ENCODE measurements at regions not wholly inside any gene's neighbourhood (a gene's known extent, or its start where the extent isn't known, plus 50 kb on each side); places are given as distances from the start of the nearest gene placed in this dataset.
A peak's percentile ranks its signal among the peaks of the same experiment; 100 is the strongest.
"Not testable (repeated sequence)": the region's sequence is repeated elsewhere in the genome, so short reads cannot be mapped to it uniquely, and the experiment has no call there.

DNA sequence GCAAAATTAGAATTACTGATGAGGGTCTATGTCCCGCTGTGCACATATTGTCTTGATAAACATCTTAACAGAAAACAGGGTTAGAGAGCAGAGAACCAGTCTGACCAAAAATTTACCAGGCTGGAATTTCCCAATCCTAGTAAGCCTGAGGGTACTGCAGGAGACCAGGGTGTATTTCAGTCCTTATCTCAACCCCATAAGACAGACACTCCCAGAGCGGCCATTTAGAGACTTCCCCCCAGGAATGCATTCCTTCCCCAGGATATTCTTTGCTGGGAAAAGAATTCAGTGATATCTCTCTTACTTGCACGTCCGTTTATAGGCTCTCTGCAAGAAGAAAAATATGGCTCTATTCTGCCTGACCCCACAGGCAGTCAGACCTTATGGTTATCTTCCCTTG is 101.4 kb upstream of the FAM3C start:
- not testable (repeated sequence) for DNase-seq (ENCODE audit: low spot score)

DNA sequence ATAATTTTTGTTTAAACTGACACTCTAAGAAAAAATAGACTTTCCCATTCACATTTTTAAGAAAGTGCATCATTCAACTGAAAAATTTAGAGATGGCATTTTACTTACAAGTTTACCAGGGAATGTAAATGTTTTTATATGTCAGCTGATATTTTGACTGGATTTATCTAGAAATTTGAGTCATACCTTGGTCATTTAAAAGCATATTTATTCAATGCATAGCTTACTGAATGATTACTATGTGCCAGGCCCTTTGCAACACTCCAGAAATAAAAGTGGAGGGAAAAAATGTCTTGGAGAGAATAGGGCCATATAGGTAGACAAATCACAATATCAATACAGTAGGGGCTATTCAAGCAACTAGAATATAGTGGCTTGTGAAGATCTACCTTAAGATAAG is 98.4 kb upstream of the FAM3C start:
- DNase-seq (ENCODE audit: low spot score) = no peak

DNA sequence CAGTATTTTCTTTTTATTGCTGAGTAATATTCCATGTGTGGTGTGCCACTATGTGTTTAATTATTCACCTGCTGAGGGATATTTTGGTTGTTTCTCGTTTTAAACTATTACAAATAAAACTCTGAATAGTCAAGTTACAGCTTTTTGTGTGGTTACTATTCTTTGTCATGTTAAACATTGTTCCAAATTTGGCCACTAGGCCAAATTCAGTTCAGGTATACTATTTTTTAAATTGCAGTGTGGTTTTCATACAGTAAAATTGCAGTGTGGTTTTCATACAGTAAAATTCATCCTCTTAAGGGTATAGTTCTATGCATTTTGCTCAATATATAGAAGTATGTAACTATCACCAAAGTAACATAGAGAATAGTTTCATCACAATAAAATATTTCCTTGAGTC is 97.4 kb upstream of the FAM3C start:
- DNase-seq (ENCODE audit: low spot score) = no peak

- no peak for DNase-seq (ENCODE audit: low spot score)
These were observed 94.2 kb upstream of the FAM3C start for GRCh38 chr7:121490309-121490708.

DNA sequence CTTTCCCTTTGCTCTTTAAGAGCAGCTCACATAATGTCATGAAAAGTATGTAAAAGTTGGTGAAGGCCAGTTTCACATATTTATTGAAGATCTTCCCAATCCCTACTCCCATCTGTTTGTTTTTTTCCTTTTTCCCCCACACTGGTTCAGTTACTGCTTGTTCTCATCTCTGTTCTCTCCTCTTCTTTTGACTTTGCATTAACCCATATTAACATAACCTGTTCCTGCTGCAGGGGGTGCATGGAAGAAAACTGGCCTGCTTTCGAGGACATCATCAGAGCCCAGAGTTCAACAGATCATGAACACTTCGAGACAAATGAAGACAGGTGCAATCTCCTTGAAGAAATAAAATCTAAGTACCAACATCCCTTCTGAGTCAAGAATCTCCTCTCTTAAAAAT is 93.3 kb upstream of the FAM3C start:
- no peak for DNase-seq (ENCODE audit: low spot score)

- no peak for DNase-seq (ENCODE audit: low spot score)
These were observed 92.1 kb upstream of the FAM3C start for GRCh38 chr7:121488111-121488650.

DNA sequence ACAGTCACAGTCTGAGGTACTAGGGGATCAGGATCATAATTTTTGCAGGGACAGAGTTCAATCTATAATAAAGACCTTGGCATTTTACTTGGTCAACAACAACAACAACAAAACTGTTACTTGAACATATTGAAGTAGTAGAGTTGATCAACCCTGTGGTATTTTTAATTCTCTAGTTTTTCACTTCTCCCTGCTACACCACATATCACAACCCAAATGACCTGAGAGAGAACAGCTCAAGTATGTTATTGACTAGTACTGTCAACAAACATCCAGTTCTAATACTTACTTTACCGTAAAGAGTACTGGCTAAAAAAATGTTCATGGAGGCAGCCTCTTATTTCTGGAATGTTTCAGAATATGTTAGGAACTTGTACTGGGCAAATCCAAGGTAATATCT is 90.5 kb upstream of the FAM3C start:
- DNase-seq (ENCODE audit: low spot score) = no peak

DNA sequence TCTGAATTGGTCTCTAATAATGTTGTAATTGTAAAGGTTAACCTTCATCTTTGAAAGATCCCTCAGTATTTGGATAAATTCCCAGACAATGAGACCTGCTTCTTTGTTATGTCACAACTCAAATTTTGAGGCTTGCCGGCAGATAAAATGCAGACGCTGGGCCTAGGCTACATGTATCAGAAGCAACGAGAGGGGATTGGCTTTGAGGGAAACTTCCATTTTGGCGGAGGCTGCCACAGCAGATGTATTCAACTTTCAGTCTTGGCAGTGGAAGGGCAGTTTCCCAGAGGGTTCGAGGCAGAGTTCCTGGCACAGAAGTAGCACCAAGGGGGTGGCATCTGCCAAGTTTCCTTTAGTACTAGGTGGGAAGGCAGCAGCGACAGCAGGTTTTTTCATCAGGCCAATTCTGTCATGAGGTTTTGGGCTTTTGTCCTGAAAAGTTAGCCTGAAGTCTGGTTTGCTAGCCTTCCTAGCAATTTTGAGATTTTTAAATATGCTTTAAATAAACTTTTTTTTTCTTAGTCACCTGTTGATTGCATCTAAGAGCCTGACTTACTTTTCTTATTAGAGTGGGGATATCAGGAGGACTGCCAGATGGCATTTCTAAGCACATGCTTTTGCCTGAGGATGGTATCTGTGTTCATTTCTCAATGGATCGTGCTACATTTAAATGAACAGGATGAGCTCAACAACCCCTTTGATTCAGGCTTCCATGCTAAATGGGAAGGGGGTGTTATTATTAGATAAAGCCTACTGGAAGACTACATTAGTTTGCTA is 89.5 kb upstream of the FAM3C start:
- no peak for DNase-seq (ENCODE audit: low spot score)

GRCh38 chr7:121484089-121484763 is 88.1 kb upstream of the FAM3C start:
- no peak for DNase-seq (ENCODE audit: low spot score)

DNA sequence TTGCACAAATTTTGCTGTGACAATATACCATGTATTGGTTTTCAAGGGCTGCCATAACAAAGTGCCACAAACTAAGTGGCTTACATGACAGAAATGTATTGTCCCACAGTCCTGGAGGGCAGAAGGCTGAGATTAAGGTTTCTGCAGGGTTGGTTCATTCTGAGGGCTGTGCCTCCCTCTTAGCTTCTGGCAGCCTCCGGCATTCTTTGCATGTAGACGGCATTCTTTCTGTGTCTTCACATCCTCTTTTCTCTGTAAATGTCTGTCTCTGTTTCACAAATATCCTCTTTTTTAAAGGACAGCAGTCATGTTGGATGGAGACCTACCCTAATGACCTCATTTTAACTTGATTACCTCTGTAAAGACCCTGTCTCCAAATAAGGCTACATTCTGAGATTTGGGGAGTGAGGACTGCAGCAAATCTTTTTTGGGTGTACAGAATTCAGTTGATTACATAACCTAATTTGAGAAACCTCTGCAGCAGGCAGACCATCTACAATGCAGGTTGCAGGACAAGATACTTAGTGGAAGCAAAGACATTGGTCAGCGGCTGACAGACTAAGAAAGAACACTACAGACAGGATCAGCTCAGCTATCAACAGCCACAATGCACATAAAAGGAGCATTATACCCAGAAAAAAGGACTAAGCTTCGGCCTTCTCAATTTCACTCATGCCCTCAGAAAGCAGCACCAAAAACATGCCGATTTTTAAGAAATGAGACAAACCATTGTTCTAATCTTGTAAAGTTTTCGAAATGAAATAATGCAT is 84.6 kb upstream of the FAM3C start:
- DNase-seq (ENCODE audit: low spot score) = peak; percentile 51

DNA sequence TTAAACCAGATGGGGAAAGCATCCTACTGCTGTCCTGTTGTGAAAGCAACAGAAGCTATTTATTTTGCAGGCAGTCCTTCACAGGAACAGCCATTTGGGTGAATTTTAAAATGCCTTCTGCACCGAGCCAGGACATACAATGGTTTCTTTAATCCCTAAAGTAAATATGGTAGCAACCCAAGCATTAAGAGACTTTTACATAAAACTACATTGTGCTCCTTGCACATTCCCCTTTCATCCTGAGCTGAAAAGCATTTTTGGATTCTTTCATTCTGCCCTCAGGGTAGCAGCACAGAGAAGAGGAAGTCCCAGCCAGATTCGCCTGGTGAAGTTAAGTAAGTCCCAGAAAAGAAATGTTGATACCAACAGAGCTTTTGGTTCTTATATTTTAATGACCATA is 84.0 kb upstream of the FAM3C start:
- DNase-seq (ENCODE audit: low spot score) = no peak

DNA sequence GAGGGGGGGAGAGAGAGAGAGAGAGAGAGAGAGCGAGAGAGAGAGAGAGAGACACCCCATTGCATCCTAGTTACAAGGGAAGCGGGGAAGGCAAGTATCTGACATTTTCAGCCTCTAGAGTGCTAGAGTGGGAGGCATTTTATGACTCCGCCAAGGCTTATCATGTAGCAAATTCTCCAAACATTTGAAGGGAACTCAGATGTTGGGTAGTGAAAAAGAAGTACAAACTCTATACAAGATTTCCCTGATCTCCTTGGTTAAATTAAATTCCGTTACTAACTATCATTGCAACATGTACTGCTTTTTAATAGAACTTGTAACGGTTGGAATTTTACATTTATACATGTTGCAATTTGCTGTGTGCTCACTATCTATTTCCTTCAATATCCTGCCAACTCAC is 83.4 kb upstream of the FAM3C start:
- no peak for DNase-seq (ENCODE audit: low spot score)

DNA sequence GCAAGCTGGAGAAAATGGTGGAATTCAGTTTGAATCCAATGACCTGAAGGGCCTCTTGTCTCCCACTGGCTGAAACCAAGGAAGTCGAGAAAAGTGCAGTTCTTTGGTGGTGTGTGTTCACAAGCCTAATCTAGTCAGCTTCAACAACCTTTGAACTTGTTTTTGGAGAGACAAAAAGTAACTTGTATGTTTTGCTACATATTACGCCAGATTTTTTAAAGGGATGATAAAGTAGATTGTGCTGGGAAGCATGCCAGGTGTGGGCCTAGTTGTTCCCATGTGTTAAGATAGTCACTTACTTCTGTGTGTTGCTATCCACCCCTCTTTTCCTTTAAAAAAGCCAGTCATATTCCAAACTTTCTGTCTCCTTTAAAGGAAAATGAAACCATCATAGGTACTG is 79.7 kb upstream of the FAM3C start:
- DNase-seq (ENCODE audit: low spot score) = no peak

DNA sequence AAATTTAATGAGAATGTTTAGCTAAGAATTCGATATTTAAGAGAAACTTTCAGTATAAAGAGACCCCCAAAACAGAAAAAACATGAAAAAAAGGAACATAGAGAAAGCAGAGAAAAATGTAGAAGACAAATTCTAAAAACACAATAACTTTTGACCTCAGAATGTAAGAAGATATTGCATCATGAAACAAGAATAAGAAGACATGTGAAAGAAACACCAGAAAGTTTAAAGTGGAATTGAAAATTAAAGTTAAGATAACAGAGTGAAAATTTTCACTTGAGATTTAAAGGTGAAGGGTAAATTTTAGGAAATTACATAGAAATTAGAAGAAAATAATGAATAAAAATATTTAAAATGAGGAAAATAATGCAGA is 78.2 kb upstream of the FAM3C start:
- DNase-seq (ENCODE audit: low spot score) = no peak

- DNase-seq (ENCODE audit: low spot score) = no peak
These were observed 77.7 kb upstream of the FAM3C start for GRCh38 chr7:121473645-121474300.

- DNase-seq (ENCODE audit: low spot score) = peak; percentile 98
These were observed 70.3 kb upstream of the FAM3C start for GRCh38 chr7:121466455-121466854.

- DNase-seq (ENCODE audit: low spot score) = no peak
These were observed 63.0 kb upstream of the FAM3C start for GRCh38 chr7:121459148-121459547.

GRCh38 chr7:121456785-121457359 is 60.8 kb upstream of the FAM3C start:
- DNase-seq (ENCODE audit: low spot score) = no peak

GRCh38 chr7:121456015-121456414 is 59.9 kb upstream of the FAM3C start:
- no peak for DNase-seq (ENCODE audit: low spot score)

DNA sequence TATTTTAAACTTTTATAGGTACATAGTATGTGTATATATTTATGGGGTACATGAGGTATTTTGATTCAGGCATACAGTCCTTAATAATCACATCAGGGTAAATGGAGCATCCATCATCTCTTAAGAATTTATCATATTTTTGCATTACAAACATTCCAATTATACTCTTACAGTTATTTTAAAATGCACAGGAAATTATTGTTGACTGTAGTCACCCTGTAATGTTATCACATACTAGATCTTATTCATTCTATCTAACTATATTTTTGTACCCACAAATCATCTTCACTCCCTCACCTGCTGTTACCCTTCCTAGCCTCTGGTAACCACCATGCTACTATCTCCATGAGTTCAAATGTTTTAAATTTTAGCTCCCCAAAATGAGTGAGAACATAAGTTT is 56.3 kb upstream of the FAM3C start:
- no peak for DNase-seq (ENCODE audit: low spot score)

DNA sequence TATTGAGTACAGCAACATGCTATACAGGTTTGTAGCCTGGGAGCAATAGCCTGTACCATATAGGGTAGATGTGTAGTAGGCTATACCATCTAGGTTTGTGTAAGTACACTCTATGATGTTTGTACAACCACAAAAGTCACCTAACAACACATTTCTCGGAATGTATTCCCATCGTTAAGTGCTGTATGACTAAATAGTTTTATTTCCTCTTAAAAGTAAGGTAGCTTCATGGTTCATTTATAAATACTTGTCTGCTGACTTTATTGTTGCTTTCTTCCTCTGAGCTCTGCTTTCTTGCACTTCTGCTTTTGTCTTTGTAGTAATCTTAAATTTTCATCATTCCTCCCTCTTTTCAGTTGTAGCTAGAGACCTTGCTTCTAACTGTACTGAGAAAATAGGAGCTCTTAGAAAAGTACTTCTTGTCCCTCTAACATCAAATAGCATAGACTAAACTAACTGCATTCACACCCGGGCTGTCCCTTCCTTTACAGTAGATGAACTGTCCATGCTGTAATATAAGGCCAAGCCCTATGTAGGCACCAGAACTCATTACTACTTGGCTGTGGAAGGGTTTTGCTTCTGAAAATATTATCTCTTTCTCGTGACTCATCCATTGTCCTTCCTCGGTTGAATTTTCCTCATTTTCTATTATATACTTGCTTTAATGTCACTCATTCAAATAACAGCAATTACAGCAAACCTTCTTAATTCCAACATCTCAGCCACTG is 55.4 kb upstream of the FAM3C start:
- DNase-seq (ENCODE audit: low spot score) = no peak
